NOMO-1 (cell line): ENCODE measurements at regions not wholly inside any gene's neighbourhood (a gene's known extent, or its start where the extent isn't known, plus 50 kb on each side); places are given as distances from the start of the nearest gene placed in this dataset.
"Not testable (repeated sequence)": the region's sequence is repeated elsewhere in the genome, so short reads cannot be mapped to it uniquely, and the experiment has no call there.

Experiments
- DNase-seq, 2 experiments: peaks; one replicate each; lab custom pipeline; 2025; ENCODE audit not compliant: unreplicated experiment in 2 of 2; lab: John Stamatoyannopoulos, UW

- DNase-seq: no peak
These were observed 899.2 kb upstream of the API5 start for GRCh38 chr11:42412590-42412989.

GRCh38 chr11:42417691-42418090 lies 894.1 kb upstream of the API5 start:
- no peak for DNase-seq

GRCh38 chr11:42422090-42422489 lies 889.7 kb upstream of the API5 start:
- no peak for DNase-seq

GRCh38 chr11:42434911-42435310 lies 876.9 kb upstream of the API5 start:
- not testable (repeated sequence) for DNase-seq

GRCh38 chr11:42444406-42444805 lies 867.4 kb upstream of the API5 start:
- no peak for DNase-seq

GRCh38 chr11:42462558-42463310 lies 849.1 kb upstream of the API5 start:
- DNase-seq: no peak

GRCh38 chr11:42465623-42466022 lies 846.2 kb upstream of the API5 start:
- no peak for DNase-seq

GRCh38 chr11:42473106-42473505 lies 838.7 kb upstream of the API5 start:
- no peak for DNase-seq

GRCh38 chr11:42482822-42483221 lies 829.0 kb upstream of the API5 start:
- no peak for DNase-seq

GRCh38 chr11:42490506-42490905 lies 821.3 kb upstream of the API5 start:
- no peak for DNase-seq

- no peak for DNase-seq
These were observed 817.3 kb upstream of the API5 start for GRCh38 chr11:42494459-42494858.

GRCh38 chr11:42498971-42499370 lies 812.8 kb upstream of the API5 start:
- no peak for DNase-seq

- no peak for DNase-seq
These were observed 809.6 kb upstream of the API5 start for GRCh38 chr11:42502151-42502550.

- no peak for DNase-seq
These were observed 789.8 kb upstream of the API5 start for GRCh38 chr11:42521994-42522393.

GRCh38 chr11:42524534-42525227 lies 787.1 kb upstream of the API5 start:
- DNase-seq: peak; percentile 45 to 74

- no peak for DNase-seq
These were observed 785.4 kb upstream of the API5 start for GRCh38 chr11:42526426-42526825.

- no peak for DNase-seq
These were observed 783.3 kb upstream of the API5 start for GRCh38 chr11:42528471-42528870.

- no peak for DNase-seq
These were observed 782.9 kb upstream of the API5 start for GRCh38 chr11:42528911-42529310.

- DNase-seq: no peak
These were observed 775.0 kb upstream of the API5 start for GRCh38 chr11:42536611-42537360.

- no peak for DNase-seq
These were observed 769.5 kb upstream of the API5 start for GRCh38 chr11:42542336-42542735.

GRCh38 chr11:42543844-42544419 lies 767.9 kb upstream of the API5 start:
- DNase-seq: no peak
